ENCODE measurements at regions not wholly inside any gene's neighbourhood (a gene's known extent, or its start where the extent isn't known, plus 50 kb on each side); places are given as distances from the start of the nearest gene placed in this dataset.
A peak's percentile ranks its signal among the peaks of the same experiment; 100 is the strongest.

GRCh38 chr1:172777767-172778166, 118.9 kb downstream of the FASLG start:
- peaks cover 5% of the 10 kb centered on the region for H3K4me1 ChIP-seq (ENCODE audit: insufficient read depth, poor library complexity, severe bottlenecking)
- H3K27me3 ChIP-seq (ENCODE audit: insufficient read depth, poor library complexity, severe bottlenecking), result no peaks in the 10 kb centered on the region
- DNase-seq (ENCODE audit: low spot score) (no peak), ATAC-seq (ENCODE audit: low read depth) (no peak)
- no peak overlapping the region for H3K27ac ChIP-seq (ENCODE audit: poor library complexity, severe bottlenecking)
- H3K9me3 ChIP-seq (ENCODE audit: severe bottlenecking), result peaks cover under 1% of the 10 kb centered on the region
- H3K4me3 ChIP-seq (ENCODE audit: severe bottlenecking), result no peak overlapping the region
- no peaks in the 10 kb centered on the region for H3K36me3 ChIP-seq (ENCODE audit: low read depth)
- TF ChIP-seq CTCF (IDR thresholded peaks at IDR 0.05; ENCODE audit: poor library complexity, severe bottlenecking), result no peak

- DNase-seq (ENCODE audit: low spot score) (no peak), ATAC-seq (ENCODE audit: low read depth) (no peak)
- peaks cover 5% of the 10 kb centered on the region for H3K4me1 ChIP-seq (ENCODE audit: insufficient read depth, poor library complexity, severe bottlenecking)
- peak; percentile 14 for TF ChIP-seq CTCF (IDR thresholded peaks at IDR 0.05; ENCODE audit: poor library complexity, severe bottlenecking)
- no peak overlapping the region for H3K27ac ChIP-seq (ENCODE audit: poor library complexity, severe bottlenecking)
- H3K9me3 ChIP-seq (ENCODE audit: severe bottlenecking), result peaks cover 3% of the 10 kb centered on the region
- H3K4me3 ChIP-seq (ENCODE audit: severe bottlenecking), result no peak overlapping the region
- H3K36me3 ChIP-seq (ENCODE audit: low read depth), result no peaks in the 10 kb centered on the region
- H3K27me3 ChIP-seq (ENCODE audit: insufficient read depth, poor library complexity, severe bottlenecking), result no peaks in the 10 kb centered on the region
These were observed 119.9 kb downstream of the FASLG start for GRCh38 chr1:172778456-172779455.

- DNase-seq (ENCODE audit: low spot score) (no peak), ATAC-seq (ENCODE audit: low read depth) (no peak)
- Histone ChIP-seq H3K36me3 (ENCODE audit: low read depth) (no peaks in the 10 kb centered on the region), H3K27me3 (ENCODE audit: insufficient read depth, poor library complexity, severe bottlenecking) (no peaks in the 10 kb centered on the region), H3K9me3 (ENCODE audit: severe bottlenecking) (peaks cover 3% of the 10 kb centered on the region), H3K4me1 (ENCODE audit: insufficient read depth, poor library complexity, severe bottlenecking) (peaks cover 5% of the 10 kb centered on the region), H3K27ac (ENCODE audit: poor library complexity, severe bottlenecking) (no peak overlapping the region), H3K4me3 (ENCODE audit: severe bottlenecking) (no peak overlapping the region)
- no peak for TF ChIP-seq CTCF (IDR thresholded peaks at IDR 0.05; ENCODE audit: poor library complexity, severe bottlenecking)
These were observed 120.6 kb downstream of the FASLG start for GRCh38 chr1:172779491-172779890.

GRCh38 chr1:172781513-172782140, 122.7 kb downstream of the FASLG start:
- DNase-seq (ENCODE audit: low spot score), result no peak
- no peaks in the 10 kb centered on the region for H3K27me3 ChIP-seq (ENCODE audit: insufficient read depth, poor library complexity, severe bottlenecking)
- H3K4me1 ChIP-seq (ENCODE audit: insufficient read depth, poor library complexity, severe bottlenecking), result no peaks in the 10 kb centered on the region
- peaks cover 3% of the 10 kb centered on the region for H3K9me3 ChIP-seq (ENCODE audit: severe bottlenecking)
- TF ChIP-seq CTCF (IDR thresholded peaks at IDR 0.05; ENCODE audit: poor library complexity, severe bottlenecking), result no peak
- H3K27ac ChIP-seq (ENCODE audit: poor library complexity, severe bottlenecking), result no peak overlapping the region
- no peaks in the 10 kb centered on the region for H3K36me3 ChIP-seq (ENCODE audit: low read depth)
- no peak overlapping the region for H3K4me3 ChIP-seq (ENCODE audit: severe bottlenecking)
- ATAC-seq (ENCODE audit: low read depth), result no peak
